GM19463 (cell line): ENCODE measurements at regions not wholly inside any gene's neighbourhood (a gene's known extent, or its start where the extent isn't known, plus 50 kb on each side); places are given as distances from the start of the nearest gene placed in this dataset.
A peak's percentile ranks its signal among the peaks of the same experiment; 100 is the strongest.

Experiments used
- ATAC-seq: cut with Tn5 transposase; IDR thresholded peaks from one replicate; pipeline ENCODE4 v1.9.1; 2021; ENCODE audit warnings: mild to moderate bottlenecking, moderate library complexity; ENCODE audit not compliant: unreplicated experiment

DNA sequence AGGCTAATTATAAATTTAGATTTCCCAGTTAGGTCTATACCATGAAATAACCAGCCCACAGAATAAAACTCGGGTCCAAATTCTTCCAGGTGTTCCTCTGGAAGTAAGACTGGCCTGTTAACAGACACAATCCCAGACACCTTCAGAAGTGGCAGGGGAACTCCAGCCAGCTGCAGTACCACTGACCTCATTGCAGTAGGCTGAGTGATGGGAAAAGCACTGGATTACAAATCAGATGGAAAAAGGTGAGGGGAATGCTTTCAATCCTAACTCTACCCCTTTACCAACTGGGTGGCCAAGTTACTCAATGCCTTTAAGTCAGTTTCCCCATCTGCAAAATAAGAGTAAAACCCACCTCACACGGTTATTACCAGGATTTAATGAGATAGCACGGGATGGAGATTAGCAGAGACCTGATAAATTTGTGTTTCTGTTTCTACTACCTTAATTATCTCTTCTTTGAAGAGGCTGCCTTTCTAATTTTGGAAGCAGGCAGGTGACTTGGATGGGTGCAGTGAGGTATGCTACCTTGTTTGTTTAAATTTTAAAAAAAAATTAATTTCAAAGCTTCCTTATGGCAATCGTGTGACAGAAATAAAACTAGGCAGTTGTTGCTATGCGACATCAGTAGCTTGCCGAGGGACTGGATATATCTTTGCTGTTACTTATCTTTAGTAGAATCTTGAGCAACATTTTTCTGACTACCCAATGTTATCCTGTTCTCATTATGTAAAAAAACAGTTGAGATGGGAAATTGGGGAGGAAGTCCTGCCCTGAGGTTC lies 167.3 kb upstream of the GRIN2B start:
- ATAC-seq, result no peak

DNA sequence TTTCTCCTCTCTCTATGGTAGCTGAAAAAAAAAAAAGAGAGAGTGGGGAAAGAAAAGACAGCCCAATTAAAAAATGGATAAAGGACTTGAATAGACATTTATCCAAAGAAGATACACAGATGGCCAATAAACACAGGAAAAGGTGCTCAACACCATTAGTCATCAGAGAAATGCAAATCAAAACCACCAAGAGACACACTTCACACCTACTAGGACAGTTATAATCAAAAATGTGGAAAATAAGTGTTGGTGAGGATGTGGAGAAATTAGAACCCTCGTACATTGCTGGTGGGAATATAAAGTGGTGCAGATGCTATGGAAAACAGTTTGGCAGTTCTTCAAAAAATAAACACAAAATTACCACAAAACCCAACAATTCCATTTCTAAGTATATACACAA lies 172.4 kb upstream of the GRIN2B start:
- peak; percentile 19 for ATAC-seq

DNA sequence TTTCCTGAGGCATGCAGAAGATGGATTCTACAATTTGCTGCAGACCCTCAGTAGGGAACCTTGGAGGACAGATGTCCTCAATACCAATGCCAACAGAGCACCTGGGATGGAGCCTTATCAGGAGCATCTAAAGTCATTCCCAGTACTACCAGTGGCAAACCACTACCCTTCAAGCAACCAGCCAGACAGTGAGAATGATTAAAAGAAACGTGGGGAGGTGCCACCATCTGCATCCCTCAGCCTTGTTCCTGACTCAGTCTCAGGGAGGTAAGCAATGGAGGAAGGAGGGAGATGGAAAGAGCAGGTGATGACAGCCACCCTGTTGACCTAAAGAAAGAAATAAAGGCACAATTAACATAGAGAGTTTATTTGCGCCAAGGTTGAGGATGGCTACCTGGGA lies 175.2 kb upstream of the GRIN2B start:
- ATAC-seq, result no peak

DNA sequence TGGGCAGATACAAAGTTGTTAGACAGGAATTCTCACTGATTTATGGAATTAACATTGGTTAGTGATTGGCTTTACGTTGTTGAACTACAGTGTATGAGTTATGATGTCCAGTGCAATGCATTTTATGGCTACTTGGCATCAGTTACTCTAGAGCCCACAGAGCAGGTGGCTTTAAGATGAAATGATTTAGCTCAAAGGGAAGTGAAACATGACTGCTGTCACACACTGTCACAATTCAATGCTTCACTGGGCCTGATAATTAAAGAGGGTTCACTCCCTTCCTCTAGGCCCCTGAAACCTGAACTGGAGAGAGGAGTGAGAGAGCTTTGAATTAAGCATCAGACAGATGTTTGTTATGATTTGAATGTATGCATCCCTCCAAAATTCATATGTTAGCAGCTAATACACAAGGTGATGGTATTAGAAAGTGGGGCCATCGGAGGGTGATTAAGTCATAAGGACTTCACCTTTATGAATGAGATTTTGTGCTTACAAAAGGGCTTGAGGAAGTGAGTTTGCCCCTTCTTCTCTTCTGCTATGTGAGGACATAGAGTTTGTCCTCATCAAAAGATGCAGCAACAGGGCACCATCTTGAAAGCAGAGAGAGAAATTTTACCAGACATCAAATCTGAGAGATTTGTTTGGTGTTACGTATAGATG lies 175.8 kb upstream of the GRIN2B start:
- ATAC-seq, result peak; percentile 96

DNA sequence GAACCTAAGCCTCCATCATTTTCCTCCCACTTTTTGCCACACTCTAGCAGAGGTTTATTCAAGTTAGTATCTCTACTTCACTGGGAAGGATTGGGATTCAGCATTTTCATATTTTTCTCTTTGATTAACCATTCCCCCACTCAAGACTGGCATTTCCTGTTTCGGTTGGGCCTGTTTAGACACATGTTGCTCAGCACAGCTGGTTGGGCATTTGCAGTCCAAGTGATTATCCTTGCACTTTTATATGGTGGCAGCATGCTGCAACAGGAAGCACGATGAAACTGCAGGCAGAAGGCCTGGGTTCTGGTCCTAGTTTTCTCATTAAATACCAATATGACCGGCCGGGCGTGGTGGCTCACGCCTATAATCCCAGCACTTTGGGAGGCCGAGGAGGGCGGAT lies 182.9 kb upstream of the GRIN2B start:
- ATAC-seq, result no peak

DNA sequence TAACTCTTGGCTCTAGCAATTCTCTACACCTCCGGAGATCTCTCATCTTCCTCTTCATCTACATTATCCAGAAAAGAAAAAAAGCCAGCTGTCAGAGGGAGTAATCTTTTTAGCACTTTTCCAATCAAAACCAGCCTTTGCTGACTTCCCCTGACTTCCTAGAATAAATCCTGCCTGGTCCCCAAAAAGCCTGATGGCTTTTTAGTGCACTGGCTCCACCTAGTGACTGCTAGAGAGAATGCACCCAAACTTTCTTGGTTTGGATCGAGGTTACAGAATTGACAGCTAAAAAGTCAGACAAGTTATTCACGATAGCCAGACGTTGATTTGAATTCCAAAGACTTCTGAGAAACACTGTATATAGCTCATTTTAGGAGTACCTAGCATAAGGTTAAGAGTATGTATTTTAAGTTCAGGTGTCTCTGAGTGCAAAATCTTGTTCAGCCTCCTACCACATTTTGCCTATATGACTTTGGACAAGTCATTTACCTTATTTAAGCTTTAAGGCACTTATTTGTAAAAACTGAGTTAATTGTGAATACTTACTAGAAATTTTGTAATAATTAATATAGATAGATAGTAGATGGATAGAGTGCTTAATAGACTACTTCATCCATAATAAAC lies 185.7 kb upstream of the GRIN2B start:
- ATAC-seq, result no peak

DNA sequence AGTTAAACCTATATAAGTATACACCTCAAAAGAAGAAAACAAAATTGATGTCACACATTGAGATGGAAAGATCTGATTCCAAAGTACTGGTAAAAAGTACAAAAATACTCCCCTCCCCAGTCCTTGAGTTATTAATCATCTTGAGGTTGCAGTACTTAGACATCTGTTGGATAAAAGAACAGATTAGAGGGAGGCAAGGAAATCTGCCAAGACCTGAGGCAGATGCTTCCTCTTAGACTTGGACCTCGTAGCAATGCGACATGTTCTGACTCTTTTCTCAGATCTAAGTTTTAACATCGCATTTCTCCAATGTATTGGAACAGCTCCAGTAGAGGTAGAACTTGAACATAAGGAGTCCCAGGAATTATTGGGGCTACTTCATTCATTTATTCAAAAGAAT lies 187.9 kb upstream of the GRIN2B start:
- no peak for ATAC-seq

DNA sequence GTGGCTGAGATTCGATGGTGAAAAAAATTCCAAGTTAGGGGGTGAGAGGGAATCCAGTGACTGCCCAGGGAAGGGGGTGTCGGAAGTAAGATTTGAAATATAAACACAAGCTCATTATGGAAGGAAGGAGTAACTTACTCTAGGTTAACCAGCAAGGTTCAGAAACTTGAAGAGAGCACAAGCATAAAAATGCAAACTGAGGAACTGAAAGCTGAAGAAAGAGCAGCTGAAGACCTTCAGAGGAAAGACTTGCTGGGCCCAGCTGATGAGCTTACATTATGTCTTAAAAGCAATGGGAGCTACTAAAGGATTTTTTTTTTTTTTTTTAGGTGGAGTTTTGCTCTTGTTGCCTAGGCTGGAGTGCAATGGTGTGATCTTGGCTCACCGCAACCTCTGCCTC lies 189.7 kb upstream of the GRIN2B start:
- ATAC-seq, result peak; percentile 69

DNA sequence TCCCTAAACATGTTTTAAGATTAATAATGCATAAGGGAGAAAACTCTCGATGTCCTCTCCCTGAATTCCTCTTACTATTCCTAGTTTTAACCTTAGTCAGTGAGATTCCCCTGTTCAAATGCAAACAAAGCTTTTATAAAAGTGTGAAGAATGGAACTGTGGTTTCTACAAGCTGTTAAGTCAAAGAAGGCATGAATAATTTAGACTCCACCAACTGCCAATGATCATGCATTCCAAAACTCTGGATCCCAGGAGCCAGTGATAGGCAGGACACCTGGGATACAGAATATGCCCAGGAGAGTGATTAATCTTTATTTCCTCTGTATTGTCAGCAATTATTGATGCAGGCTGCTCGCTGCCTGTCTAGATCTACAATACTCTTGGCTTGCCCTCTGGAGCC lies 190.3 kb upstream of the ATF7IP start:
- ATAC-seq, result no peak

DNA sequence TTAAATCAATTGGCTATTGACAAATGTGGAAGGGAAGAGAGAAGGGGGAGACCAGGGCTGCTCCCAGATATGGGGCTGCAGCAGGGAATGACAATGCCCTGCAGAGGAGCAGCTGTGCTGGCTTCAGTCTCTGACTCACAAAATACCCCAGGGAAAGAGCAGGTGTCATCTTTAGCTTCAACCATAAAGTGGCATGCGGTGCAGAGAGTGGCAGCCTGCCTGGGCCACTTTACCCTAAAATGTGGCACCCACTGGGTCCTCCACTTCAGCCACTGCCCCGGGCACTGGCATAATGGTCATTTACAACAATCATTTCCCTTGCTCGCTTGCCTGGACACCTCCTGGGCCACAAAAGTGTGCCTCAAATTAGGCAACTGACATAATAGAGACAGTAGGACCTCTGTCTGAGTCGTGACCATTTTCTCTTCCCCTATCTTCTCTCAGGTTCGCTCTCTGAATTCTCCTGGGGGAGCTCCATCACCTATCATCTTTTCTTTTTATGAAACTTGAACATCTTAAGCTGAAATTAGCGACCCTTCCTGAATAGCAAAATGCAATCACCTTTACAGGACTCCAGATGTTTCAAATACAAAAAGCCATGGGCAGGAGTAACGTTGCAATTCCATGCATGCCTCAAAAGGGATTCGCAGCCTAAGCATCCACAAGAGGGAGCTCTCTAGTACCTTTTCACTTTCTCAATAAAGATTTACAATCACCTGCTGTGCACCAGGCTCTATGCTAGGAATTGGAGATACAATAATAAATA lies 179.9 kb upstream of the ATF7IP start:
- ATAC-seq, result peak; percentile 71

DNA sequence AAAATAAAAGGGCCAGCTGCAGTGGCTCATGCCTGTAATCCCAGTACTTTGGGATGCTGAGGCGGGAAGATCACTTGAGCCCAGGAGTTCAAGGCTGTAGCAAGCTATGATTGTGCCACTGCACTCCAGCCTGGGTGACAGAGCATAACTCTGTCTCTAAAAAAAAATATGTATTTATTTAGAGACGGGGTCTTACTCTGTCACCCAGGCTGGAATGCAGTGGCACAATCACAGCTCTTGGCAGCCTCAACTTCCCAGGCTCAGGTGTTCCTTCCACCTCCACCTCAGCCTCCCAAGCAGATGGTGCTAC lies 179.3 kb upstream of the ATF7IP start:
- ATAC-seq, result no peak

DNA sequence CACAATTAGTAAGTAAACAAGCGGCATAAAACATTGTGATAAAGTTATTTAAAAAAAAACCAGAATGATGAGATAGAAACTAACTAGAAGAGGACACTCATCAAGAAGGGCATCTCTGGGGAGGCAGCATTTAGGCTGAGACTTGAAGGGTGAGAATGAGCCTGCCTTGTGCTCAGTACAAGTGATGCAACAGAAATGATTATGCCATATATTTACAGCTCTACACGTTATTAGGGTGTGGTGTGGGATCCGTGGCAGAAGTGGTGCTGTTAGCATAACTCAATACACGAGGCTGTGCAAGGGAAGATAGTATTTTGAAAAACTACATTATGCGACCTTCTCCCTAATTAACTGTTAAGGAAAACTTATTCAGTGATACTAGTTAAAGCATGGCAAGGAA lies 178.5 kb upstream of the ATF7IP start:
- ATAC-seq, result no peak

DNA sequence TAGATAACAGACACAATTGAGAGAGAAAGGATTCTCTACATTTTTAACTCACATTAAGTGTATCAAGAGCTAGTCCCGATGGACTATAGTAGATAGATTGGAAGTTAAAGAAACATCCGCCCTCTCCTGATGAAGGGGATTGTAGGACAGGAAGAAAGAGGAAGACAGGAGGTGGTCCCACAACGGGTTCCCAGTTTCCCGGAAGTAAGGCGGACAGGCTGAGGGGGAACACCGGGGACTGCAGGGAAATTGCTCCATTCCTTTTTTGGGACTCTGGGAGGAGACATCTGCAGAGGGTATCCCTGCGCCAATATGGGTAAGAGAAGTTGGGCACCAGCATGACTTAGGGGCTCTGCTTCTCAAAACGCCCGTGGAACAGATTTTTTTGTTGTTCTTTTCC lies 177.5 kb upstream of the ATF7IP start:
- no peak for ATAC-seq

DNA sequence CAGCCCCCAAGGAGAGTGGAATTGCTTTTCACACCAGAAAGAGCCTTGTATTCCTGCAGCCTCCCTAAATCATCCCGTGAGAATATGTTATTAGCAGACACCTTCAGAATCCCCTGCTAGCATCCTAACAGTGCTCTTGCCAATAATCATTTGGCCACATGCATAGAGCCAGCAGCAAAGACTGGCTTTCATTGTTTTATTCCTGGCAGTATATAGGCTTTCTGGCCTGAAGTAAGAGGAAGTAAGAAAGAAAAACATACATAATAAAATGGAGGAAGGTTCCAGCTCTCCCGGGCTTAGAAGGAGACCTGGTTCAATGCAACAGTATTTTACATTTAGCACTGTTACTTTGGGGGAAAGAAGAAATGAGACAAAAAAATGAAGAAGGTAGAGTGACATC lies 176.7 kb upstream of the ATF7IP start:
- ATAC-seq, result no peak

DNA sequence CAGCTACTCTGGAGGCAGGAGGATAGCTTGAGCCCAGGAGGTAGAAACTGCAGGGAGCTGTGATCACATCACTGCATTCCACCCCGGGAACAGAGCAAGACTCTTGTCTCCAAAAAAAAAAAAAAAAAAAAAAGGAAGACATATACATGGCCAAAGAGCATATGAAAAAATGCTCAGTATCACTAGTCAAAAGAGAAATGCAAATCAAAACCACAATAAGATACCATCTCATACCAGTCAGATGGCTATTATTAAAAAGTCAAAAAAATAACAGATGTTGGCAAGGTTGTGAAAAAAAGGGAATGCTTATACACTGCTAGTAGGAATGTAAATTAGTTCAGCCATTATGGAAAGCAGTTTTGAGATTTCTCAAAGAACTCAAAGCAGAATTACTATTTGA lies 174.8 kb upstream of the ATF7IP start:
- ATAC-seq, result no peak

DNA sequence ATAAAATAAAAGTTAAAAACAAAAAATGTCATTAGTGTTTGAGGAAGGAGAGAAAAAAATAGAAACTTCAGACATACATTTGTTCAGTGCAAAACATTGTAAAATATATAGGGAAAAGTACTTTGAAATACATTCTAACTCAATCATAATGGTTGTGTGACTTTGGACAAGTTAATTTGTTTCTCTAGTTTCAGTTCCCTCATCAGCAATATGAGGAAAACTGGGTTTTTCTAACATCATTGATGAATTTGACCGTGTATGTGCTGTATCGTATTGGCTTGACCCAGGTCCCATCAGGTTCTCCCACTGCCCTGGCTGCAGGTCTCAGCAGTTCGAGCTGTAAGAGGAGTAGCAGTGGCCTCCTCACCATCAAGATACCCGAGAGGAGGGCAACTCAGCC lies 173.9 kb upstream of the ATF7IP start:
- no peak for ATAC-seq

DNA sequence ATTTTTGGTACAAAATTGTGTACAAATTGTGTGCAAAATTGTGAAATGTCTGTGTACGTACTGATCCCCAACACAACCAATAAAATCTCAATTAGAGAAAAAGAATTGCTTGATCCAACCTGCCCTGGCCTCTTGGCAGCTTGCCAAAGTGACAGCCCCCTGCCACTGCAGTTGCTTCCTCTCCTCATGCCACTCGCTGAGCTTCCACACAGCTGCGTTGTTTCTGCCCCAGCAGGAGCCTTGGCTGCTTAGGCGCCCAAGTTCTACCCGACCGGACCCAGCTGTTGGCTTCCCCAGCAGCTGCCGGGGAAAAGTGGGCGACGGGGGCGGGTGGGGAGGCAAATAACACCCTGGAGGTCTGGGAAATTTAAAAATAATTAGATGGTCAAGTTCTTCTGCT lies 171.8 kb upstream of the ATF7IP start:
- ATAC-seq, result no peak

DNA sequence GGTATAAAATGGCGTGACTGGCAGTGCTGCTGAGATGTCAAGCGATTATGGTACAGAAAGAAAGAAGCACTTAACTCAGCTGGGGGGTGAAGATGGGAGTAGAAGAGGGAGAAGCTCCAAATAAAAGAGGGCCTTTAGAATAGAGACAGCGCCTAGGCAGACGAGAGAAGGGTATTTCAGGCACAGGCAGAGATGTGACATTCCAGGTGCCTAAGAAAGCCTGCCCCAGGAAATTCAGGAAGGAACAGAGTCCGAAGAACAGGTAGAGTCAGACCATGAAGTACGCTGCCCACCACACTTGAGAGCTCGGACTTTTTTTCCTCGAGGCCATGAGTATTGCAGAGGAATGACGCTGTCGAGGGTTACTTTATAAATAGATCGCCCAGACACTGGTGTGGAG lies 170.9 kb upstream of the ATF7IP start:
- no peak for ATAC-seq

DNA sequence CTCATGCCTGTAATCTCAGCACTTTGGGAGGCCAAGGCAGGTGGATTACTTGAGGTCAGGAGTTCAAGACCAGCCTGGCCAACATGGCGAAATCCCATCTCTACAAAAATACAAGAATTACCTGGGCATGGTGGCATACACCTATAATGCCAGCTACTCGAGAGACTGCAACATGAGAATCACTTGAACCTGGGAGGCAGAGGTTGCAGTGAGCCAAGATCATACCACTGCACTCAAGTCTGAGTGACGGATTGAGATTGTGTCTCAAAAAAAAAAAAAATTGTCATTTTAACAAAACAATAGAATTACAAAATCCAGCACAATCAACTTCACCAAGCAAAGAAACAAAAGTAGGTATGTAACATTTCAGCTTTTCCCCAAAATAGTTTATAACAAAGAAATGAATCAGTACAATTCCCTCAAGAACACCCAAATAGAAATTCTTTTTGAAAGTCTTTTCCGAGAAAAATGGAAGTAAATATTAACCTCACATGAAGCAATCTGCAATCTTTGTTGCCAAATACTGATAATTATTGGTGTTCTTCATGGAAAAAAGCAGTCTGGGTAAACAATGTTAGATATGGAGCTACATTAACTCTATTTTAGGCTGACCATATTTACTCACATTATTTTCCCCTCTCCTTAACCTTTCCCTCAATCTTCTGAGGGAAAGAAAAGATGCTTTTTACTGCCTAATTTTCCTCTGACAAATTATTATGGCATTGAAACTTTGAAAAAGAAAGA lies 165.9 kb upstream of the ATF7IP start:
- ATAC-seq, result no peak

DNA sequence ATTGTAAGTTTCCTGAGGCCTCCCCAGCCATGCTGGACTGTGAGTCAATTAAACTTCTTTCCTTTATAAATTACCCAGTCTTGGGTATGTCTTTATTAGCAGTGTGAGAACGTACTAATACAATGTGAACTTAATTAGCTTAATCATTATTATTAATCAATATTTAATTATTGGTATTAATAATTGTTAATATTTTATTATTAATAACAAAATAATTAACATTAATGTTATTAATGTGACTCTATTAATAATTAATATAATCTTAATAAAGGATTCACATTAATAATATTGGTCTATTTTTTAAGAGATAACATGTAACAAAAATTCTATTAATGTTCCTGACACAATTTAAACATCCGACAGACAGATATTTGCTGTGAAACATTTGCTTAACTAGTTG lies 164.9 kb upstream of the ATF7IP start:
- ATAC-seq, result no peak

DNA sequence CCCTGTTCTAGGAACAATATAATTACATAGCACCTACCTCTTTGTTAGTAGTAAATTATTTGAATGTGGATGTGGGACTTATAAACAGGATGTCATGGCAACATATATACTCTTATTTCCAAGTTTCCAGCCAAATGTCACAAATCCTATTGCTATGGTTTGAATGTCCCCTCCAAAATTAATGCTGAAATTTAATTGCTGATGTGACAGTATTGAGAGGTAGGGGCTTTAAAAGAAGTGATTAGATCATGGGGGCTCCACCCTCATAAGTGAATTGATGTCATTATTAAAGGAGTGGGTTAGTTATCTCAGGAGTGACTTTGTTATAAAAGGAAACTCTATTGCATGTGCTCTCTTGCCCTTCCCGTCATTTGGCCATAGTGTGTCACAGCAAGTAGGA lies 164.2 kb upstream of the ATF7IP start:
- no peak for ATAC-seq
